Trophoblast cell (in vitro differentiated cells and primary cell): ENCODE measurements at regions not wholly inside any gene's neighbourhood (a gene's known extent, or its start where the extent isn't known, plus 50 kb on each side); places are given as distances from the start of the nearest gene placed in this dataset.

Source experiments
- DNase-seq, 2 donors: peaks; one replicate each; pipeline ENCODE4 v3.0.0-alpha.2; 2016
- H2AFZ ChIP-seq: 2 replicates; pipeline ENCODE4 v1.6.1; 2013; ENCODE audit warnings: low read length, moderate library complexity, mild to moderate bottlenecking; ENCODE audit not compliant: insufficient read depth, poor library complexity
- H2AK5ac ChIP-seq: 2 replicates; pipeline ENCODE4 v1.6.1; 2013; ENCODE audit warnings: mild to moderate bottlenecking, low read length
- H2BK120ac ChIP-seq: 2 replicates; pipeline ENCODE4 v1.6.1; 2013; ENCODE audit warnings: low read length, mild to moderate bottlenecking, moderate library complexity; ENCODE audit not compliant: insufficient read depth, poor library complexity
- H2BK12ac ChIP-seq: 2 replicates; pipeline ENCODE4 v1.6.1; 2013; ENCODE audit warnings: mild to moderate bottlenecking, low read length, moderate library complexity
- H2BK5ac ChIP-seq: 2 replicates; pipeline ENCODE4 v1.6.1; 2013; ENCODE audit warnings: low read length, low read depth, moderate library complexity, mild to moderate bottlenecking; ENCODE audit not compliant: poor library complexity
- H3K14ac ChIP-seq: 2 replicates; pipeline ENCODE4 v1.6.1; 2013; ENCODE audit warnings: mild to moderate bottlenecking, low read length
- H3K18ac ChIP-seq: 2 replicates; pipeline ENCODE4 v1.6.1; 2013; ENCODE audit warnings: mild to moderate bottlenecking, low read length
- H3K23ac ChIP-seq: 2 replicates; pipeline ENCODE4 v1.6.1; 2013; ENCODE audit warnings: low read length
- H3K27ac ChIP-seq: 2 replicates; pipeline ENCODE4 v1.5.1; 2013; ENCODE audit warnings: low read depth, mild to moderate bottlenecking, inconsistent platforms, low read length, moderate library complexity
- H3K27me3 ChIP-seq: 2 replicates; pipeline ENCODE4 v1.6.1; 2013; ENCODE audit warnings: inconsistent platforms, mild to moderate bottlenecking, low read length, moderate library complexity; ENCODE audit not compliant: insufficient read depth
- H3K36me3 ChIP-seq, 2 experiments: 1 replicate in 1 of 2; 2 replicates in 1 of 2; pipeline ENCODE4 v1.6.1; 2013; ENCODE audit warnings: low read length in 2 of 2, mild to moderate bottlenecking in 2 of 2, moderate library complexity in 1 of 2; ENCODE audit not compliant: insufficient read depth in 2 of 2, control insufficient read depth in 1 of 2
- H3K4ac ChIP-seq: 2 replicates; pipeline ENCODE4 v1.6.1; 2013; ENCODE audit warnings: low read depth, mild to moderate bottlenecking, low read length, moderate library complexity
- H3K4me1 ChIP-seq, 2 experiments: 1 replicate in 1 of 2; 2 replicates in 1 of 2; pipeline ENCODE4 v1.6.1; 2013; ENCODE audit warnings: low read length in 2 of 2, mild to moderate bottlenecking in 2 of 2, moderate library complexity in 1 of 2; ENCODE audit not compliant: insufficient read depth in 2 of 2, control insufficient read depth in 1 of 2
- H3K4me2 ChIP-seq: 2 replicates; pipeline ENCODE4 v1.6.1; 2013; ENCODE audit warnings: inconsistent platforms, mild to moderate bottlenecking, low read length, moderate library complexity
- H3K4me3 ChIP-seq: 2 replicates; pipeline ENCODE4 v1.5.1; 2013; ENCODE audit warnings: mild to moderate bottlenecking, low read depth, low read length, inconsistent platforms
- H3K79me1 ChIP-seq: one replicate; pipeline ENCODE4 v1.6.1; 2013; ENCODE audit warnings: low read length
- H3K79me2 ChIP-seq: 2 replicates; pipeline ENCODE4 v1.6.1; 2013; ENCODE audit warnings: low read length, mild to moderate bottlenecking; ENCODE audit not compliant: control insufficient read depth, insufficient read depth, poor library complexity
- H3K9ac ChIP-seq: 2 replicates; pipeline ENCODE4 v1.6.1; 2013; ENCODE audit warnings: mild to moderate bottlenecking, low read length
- H3K9me3 ChIP-seq: 2 replicates; pipeline ENCODE4 v1.6.1; 2013; ENCODE audit warnings: low read depth, mild to moderate bottlenecking, control low read depth, inconsistent platforms, low read length; ENCODE audit not compliant: insufficient read depth
- H4K12ac ChIP-seq: 2 replicates; pipeline ENCODE4 v1.6.1; 2013; ENCODE audit warnings: low read depth, mild to moderate bottlenecking, low read length, moderate library complexity
- H4K8ac ChIP-seq: 2 replicates; pipeline ENCODE4 v1.6.1; 2013; ENCODE audit warnings: low read depth, mild to moderate bottlenecking, low read length, moderate library complexity
- H4K91ac ChIP-seq: one replicate; pipeline ENCODE4 v1.6.1; 2013; ENCODE audit warnings: low read depth, mild to moderate bottlenecking, low read length, moderate library complexity
- WGBS: extraction: QIAGEN DNeasy Blood & Tissue Kit; methylation state at CpG from one replicate; pipeline ENCODE4 v1.1.7; 2013; ENCODE audit warnings: missing lambda C conversion rate; ENCODE audit not compliant: insufficient read length, insufficient coverage; ENCODE audit errors: extremely low coverage; 5-methylcytosine and 5-hydroxymethylcytosine counted together

GRCh38 chr4:187188118-187188517 lies 464.5 kb upstream of the FAT1 start:
- Histone ChIP-seq H3K4ac (no peak overlapping the region), H3K79me1 (no peaks in the 10 kb centered on the region), H3K4me1 (no peaks in the 10 kb centered on the region), H3K27me3 (no peaks in the 10 kb centered on the region), H2BK5ac (no peak overlapping the region), H3K27ac (no peak overlapping the region), H3K9ac (no peak overlapping the region), H2AK5ac (no peak overlapping the region), H3K4me3 (no peak overlapping the region), H3K79me2 (no peaks in the 10 kb centered on the region), H3K18ac (no peak overlapping the region), H4K12ac (no peak overlapping the region), H3K23ac (no peak overlapping the region), H3K4me2 (no peak overlapping the region), H3K9me3 (no peaks in the 10 kb centered on the region), H2AFZ (no peak overlapping the region), H2BK12ac (no peak overlapping the region), H2BK120ac (no peak overlapping the region), H3K36me3 (no peaks in the 10 kb centered on the region), H4K8ac (no peak overlapping the region), H4K91ac (no peak overlapping the region), H3K14ac (no peak overlapping the region)
- WGBS: no CpG with 5 or more reads among the region's 7 CpGs
- DNase-seq: no peak

- Histone ChIP-seq H3K27me3 (no peaks in the 10 kb centered on the region), H3K79me2 (no peaks in the 10 kb centered on the region)
- no CpG with 5 or more reads among the region's 3 CpGs for WGBS
Observed at GRCh38 chr4:187188741-187189140, 465.1 kb upstream of the FAT1 start.

DNA sequence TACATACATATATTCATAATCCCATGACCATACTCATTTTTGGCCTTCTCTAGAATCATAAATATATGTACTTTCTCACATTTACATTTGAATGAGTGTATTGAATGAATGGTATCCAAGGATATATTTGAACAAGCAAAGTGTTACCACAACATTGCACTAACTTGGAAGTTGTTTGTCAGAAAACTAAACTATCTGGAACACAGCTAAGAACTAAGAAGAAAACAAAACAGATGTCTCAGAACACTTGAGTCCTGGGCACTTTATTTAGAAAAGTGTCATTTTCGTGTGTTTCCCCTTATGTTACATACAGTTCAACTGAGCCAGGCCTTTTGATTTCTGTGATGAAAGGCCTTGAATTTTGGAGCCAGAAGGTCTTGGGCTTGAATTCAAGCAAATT lies 466.7 kb upstream of the FAT1 start:
- H3K79me1 ChIP-seq: no peaks in the 10 kb centered on the region
- no peak overlapping the region for H2BK5ac ChIP-seq
- no peak overlapping the region for H2AFZ ChIP-seq
- H3K79me2 ChIP-seq: no peaks in the 10 kb centered on the region
- no peak overlapping the region for H2AK5ac ChIP-seq
- H3K36me3 ChIP-seq: no peaks in the 10 kb centered on the region
- H2BK12ac ChIP-seq: no peak overlapping the region
- H3K4me2 ChIP-seq: no peak overlapping the region
- H2BK120ac ChIP-seq: no peak overlapping the region
- no CpG with 5 or more reads among the region's 1 CpG for WGBS
- H4K8ac ChIP-seq: no peak overlapping the region
- H3K4me1 ChIP-seq: no peaks in the 10 kb centered on the region
- no peak overlapping the region for H3K4me3 ChIP-seq
- H3K27ac ChIP-seq: no peak overlapping the region
- H4K91ac ChIP-seq: no peak overlapping the region
- no peak overlapping the region for H4K12ac ChIP-seq
- no peaks in the 10 kb centered on the region for H3K27me3 ChIP-seq
- DNase-seq: no peak
- H3K9ac ChIP-seq: no peak overlapping the region
- no peak overlapping the region for H3K23ac ChIP-seq
- H3K9me3 ChIP-seq: peaks cover 3% of the 10 kb centered on the region
- no peak overlapping the region for H3K18ac ChIP-seq
- no peak overlapping the region for H3K14ac ChIP-seq
- H3K4ac ChIP-seq: no peak overlapping the region

More at GRCh38 chr4:187188741-187189140, 465.1 kb upstream of the FAT1 start:
- Histone ChIP-seq H2BK120ac (no peak overlapping the region), H3K79me1 (no peaks in the 10 kb centered on the region), H4K91ac (no peak overlapping the region), H2AFZ (no peak overlapping the region), H3K4ac (no peak overlapping the region), H2AK5ac (no peak overlapping the region), H3K14ac (no peak overlapping the region), H3K4me1 (no peaks in the 10 kb centered on the region), H3K23ac (no peak overlapping the region), H3K9ac (no peak overlapping the region), H3K36me3 (no peaks in the 10 kb centered on the region), H3K4me3 (no peak overlapping the region), H4K12ac (no peak overlapping the region), H3K27ac (no peak overlapping the region), H3K18ac (no peak overlapping the region), H2BK5ac (no peak overlapping the region), H2BK12ac (no peak overlapping the region), H3K9me3 (no peaks in the 10 kb centered on the region), H3K4me2 (no peak overlapping the region), H4K8ac (no peak overlapping the region)
- DNase-seq: no peak

- H3K18ac ChIP-seq: no peak overlapping the region
- no peak overlapping the region for H3K23ac ChIP-seq
- no peak overlapping the region for H2BK120ac ChIP-seq
- H3K4ac ChIP-seq: no peak overlapping the region
- no peaks in the 10 kb centered on the region for H3K4me1 ChIP-seq
- H2BK5ac ChIP-seq: no peak overlapping the region
- peak; percentile 66 to 85 for DNase-seq
- no peak overlapping the region for H3K4me2 ChIP-seq
- no peak overlapping the region for H3K27ac ChIP-seq
- H3K9ac ChIP-seq: no peak overlapping the region
- H3K14ac ChIP-seq: no peak overlapping the region
- H3K27me3 ChIP-seq: no peaks in the 10 kb centered on the region
- H3K36me3 ChIP-seq: no peaks in the 10 kb centered on the region
- WGBS: no CpG with 5 or more reads among the region's 5 CpGs
- H2BK12ac ChIP-seq: no peak overlapping the region
- no peak overlapping the region for H3K4me3 ChIP-seq
- H3K79me1 ChIP-seq: no peaks in the 10 kb centered on the region
- no peak overlapping the region for H4K12ac ChIP-seq
- no peak overlapping the region for H4K8ac ChIP-seq
- H4K91ac ChIP-seq: no peak overlapping the region
- H2AK5ac ChIP-seq: no peak overlapping the region
- no peaks in the 10 kb centered on the region for H3K79me2 ChIP-seq
- no peak overlapping the region for H2AFZ ChIP-seq
- H3K9me3 ChIP-seq: peaks cover 3% of the 10 kb centered on the region
Observed at GRCh38 chr4:187191676-187192075, 468.0 kb upstream of the FAT1 start.
